Suprapubic skin (tissue), 4 donors: ENCODE measurements at regions not wholly inside any gene's neighbourhood (a gene's known extent, or its start where the extent isn't known, plus 50 kb on each side); places are given as distances from the start of the nearest gene placed in this dataset.

Experiments
- DNase-seq, 2 donors: peaks; one replicate each; pipeline ENCODE4 v3.0.0-alpha.2; 2019; ENCODE audit warnings: low spot score in 2 of 2
- H3K27ac ChIP-seq: fragments of 200-600 bp; sonication (generic); one replicate; pipeline ENCODE4 v1.5.1; 2019
- H3K27me3 ChIP-seq: fragments of 200-600 bp; sonication (generic); one replicate; pipeline ENCODE4 v1.5.1; 2019
- H3K36me3 ChIP-seq: fragments of 200-600 bp; sonication (generic); one replicate; pipeline ENCODE4 v1.5.1; 2019
- H3K4me1 ChIP-seq: fragments of 200-600 bp; sonication (generic); one replicate; pipeline ENCODE4 v1.5.1; 2019
- H3K4me3 ChIP-seq: fragments of 200-600 bp; sonication (generic); one replicate; pipeline ENCODE4 v1.5.1; 2019; ENCODE audit warnings: mild to moderate bottlenecking
- H3K9me3 ChIP-seq: fragments of 200-600 bp; sonication (generic); one replicate; pipeline ENCODE4 v1.5.1; 2019
- CTCF ChIP-seq, 2 donors: fragments of 200-600 bp in 1 of 2; fragments of 450-650 bp in 1 of 2; sonication (generic) in 1 of 2; IDR thresholded peaks; one replicate each; pipeline ENCODE4 v1.5.1; 2016 to 2019; ENCODE audit warnings: antibody characterized with exemption in 2 of 2, mild to moderate bottlenecking in 1 of 2, moderate library complexity in 1 of 2
- EP300 ChIP-seq: sonication (generic); formaldehyde crosslinking; IDR thresholded peaks from one replicate; pipeline ENCODE4 v1.6.1; 2017; ENCODE audit warnings: antibody characterized with exemption
- POLR2A ChIP-seq, 2 donors: fragments of 450-650 bp; IDR thresholded peaks; one replicate each; pipeline ENCODE4 v1.6.1; 2017; ENCODE audit warnings: antibody characterized with exemption in 2 of 2, mild to moderate bottlenecking in 2 of 2, moderate library complexity in 2 of 2
- POLR2AphosphoS5 ChIP-seq, 3 donors: sonication (generic); formaldehyde crosslinking; IDR thresholded peaks; one replicate each; pipeline ENCODE4 v1.6.1; 2017; ENCODE audit warnings: antibody characterized with exemption in 3 of 3
- WGBS: methylation state at CpG from one replicate; pipeline ENCODE4 v1.1.5; 2018; 5-methylcytosine and 5-hydroxymethylcytosine counted together

- no peak overlapping the region for H3K4me3 ChIP-seq
- H3K27ac ChIP-seq = no peak overlapping the region
- DNase-seq = no peak
- TF ChIP-seq CTCF (IDR thresholded peaks at IDR 0.05) = no peak
- no peak for TF ChIP-seq POLR2A (IDR thresholded peaks at IDR 0.05)
- TF ChIP-seq EP300 = no peak
- 84% methylated on average over 1 of the region's 1 CpG for WGBS
- no peaks in the 10 kb centered on the region for H3K9me3 ChIP-seq
- H3K27me3 ChIP-seq = no peaks in the 10 kb centered on the region
- no peaks in the 10 kb centered on the region for H3K4me1 ChIP-seq
- H3K36me3 ChIP-seq = no peaks in the 10 kb centered on the region
Measured at GRCh38 chr2:78644854-78645253, 380.6 kb upstream of the REG3G start.

GRCh38 chr2:78646533-78647364, 378.8 kb upstream of the REG3G start:
- no peak overlapping the region for H3K4me3 ChIP-seq
- H3K27me3 ChIP-seq = no peaks in the 10 kb centered on the region
- TF ChIP-seq EP300 (no peak), CTCF (IDR thresholded peaks at IDR 0.05) (no peak)
- H3K36me3 ChIP-seq = no peaks in the 10 kb centered on the region
- WGBS = 44% methylated on average over 5 of the region's 5 CpGs
- DNase-seq = no peak
- H3K27ac ChIP-seq = no peak overlapping the region
- no peaks in the 10 kb centered on the region for H3K4me1 ChIP-seq
- H3K9me3 ChIP-seq = no peaks in the 10 kb centered on the region

DNA sequence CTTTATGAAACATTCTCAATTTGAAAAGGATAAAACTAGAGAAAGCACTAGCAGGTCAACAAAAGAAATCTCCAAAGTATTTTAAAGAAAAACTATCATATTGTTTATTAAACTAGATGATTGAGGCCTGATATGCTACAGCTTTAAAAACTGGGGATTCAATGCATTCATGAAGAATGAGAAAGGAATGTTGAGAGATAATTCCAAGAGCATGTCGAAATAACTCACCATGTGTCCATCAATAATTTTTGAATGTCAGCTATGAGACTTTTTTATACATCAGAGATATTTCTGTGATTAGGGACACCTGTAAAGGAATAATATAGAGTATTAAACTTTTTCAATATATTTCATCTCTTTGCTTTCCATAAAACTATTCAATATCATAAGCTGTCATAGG, 376.9 kb upstream of the REG3G start:
- Histone ChIP-seq H3K4me1 (no peaks in the 10 kb centered on the region), H3K27me3 (no peaks in the 10 kb centered on the region), H3K9me3 (no peaks in the 10 kb centered on the region), H3K4me3 (no peak overlapping the region), H3K36me3 (no peaks in the 10 kb centered on the region), H3K27ac (no peak overlapping the region)
- 42% methylated on average over 1 of the region's 1 CpG for WGBS
- TF ChIP-seq POLR2AphosphoS5 (IDR thresholded peaks at IDR 0.05) (no peak), POLR2A (IDR thresholded peaks at IDR 0.05) (no peak), EP300 (no peak), CTCF (IDR thresholded peaks at IDR 0.05) (no peak)
- no peak for DNase-seq

- DNase-seq = no peak
- no peak overlapping the region for H3K4me3 ChIP-seq
- no peaks in the 10 kb centered on the region for H3K27me3 ChIP-seq
- no peak overlapping the region for H3K27ac ChIP-seq
- peaks cover 26% of the 10 kb centered on the region for H3K9me3 ChIP-seq
- H3K36me3 ChIP-seq = no peaks in the 10 kb centered on the region
- H3K4me1 ChIP-seq = no peaks in the 10 kb centered on the region
- WGBS = 82% methylated on average over 4 of the region's 5 CpGs
- no peak for TF ChIP-seq CTCF (IDR thresholded peaks at IDR 0.05)
- no peak for TF ChIP-seq POLR2AphosphoS5 (IDR thresholded peaks at IDR 0.05)
- no peak for TF ChIP-seq POLR2A (IDR thresholded peaks at IDR 0.05)
- no peak for TF ChIP-seq EP300
Measured at GRCh38 chr2:78654941-78655340, 370.6 kb upstream of the REG3G start.

- H3K9me3 ChIP-seq = no peaks in the 10 kb centered on the region
- WGBS = 59% methylated on average over 4 of the region's 4 CpGs
Measured at GRCh38 chr2:78676921-78677696, 348.4 kb upstream of the REG3G start.

More at GRCh38 chr2:78676921-78677696, 348.4 kb upstream of the REG3G start:
- Histone ChIP-seq H3K27ac (no peak overlapping the region), H3K27me3 (no peaks in the 10 kb centered on the region), H3K4me3 (no peak overlapping the region), H3K36me3 (no peaks in the 10 kb centered on the region), H3K4me1 (no peaks in the 10 kb centered on the region)
- TF ChIP-seq EP300 (no peak), CTCF (IDR thresholded peaks at IDR 0.05) (no peak), POLR2A (IDR thresholded peaks at IDR 0.05) (no peak), POLR2AphosphoS5 (IDR thresholded peaks at IDR 0.05) (no peak)
- DNase-seq = no peak
